NK-92 treated with Interleukin-12 subunit alpha and Interleukin-12 subunit beta, amount 100 ng/mL, for 24 hours (cell line): ENCODE measurements at regions not wholly inside any gene's neighbourhood (a gene's known extent, or its start where the extent isn't known, plus 50 kb on each side); places are given as distances from the start of the nearest gene placed in this dataset.
"Not testable (repeated sequence)": the region's sequence is repeated elsewhere in the genome, so short reads cannot be mapped to it uniquely, and the experiment has no call there.

ENCODE experiments used
- DNase-seq: peaks from one replicate; lab custom pipeline; 2025; lab: John Stamatoyannopoulos, UW

DNA sequence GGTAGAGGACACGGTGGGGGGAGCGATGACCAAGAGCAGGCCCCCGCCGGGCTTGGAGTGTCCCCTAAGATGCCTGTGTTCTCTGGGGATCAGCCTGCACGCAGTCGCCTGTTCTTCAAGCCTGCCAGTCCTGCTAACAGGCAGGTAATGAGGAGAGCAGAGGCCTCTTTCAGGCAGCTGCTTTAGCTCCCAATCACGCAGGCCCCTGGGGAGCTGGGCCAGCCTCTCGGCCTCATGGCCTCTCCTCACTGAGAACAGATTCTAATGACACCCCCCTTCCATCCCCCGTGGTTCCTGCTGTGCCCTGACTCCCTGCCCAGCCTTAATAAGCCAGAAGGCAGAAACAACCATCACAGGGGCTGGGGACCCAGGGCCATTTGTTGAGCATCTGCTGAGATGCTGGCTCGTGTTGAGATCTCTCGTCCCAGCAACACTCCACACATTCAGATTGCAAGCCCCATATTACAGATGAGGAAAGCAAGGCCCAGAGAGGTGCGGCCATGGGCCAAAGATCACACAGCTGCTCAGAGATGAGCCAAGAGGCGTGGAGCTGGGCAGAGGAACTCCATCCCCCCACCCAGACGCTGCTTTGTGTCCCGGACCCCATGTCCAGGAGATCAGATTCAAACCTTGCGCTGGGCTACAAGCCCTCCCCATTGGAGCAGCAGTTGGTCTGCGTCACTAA is 71.6 kb upstream of the CASZ1 start:
- no peak for DNase-seq

- no peak for DNase-seq
These were observed 72.1 kb upstream of the CASZ1 start for GRCh38 chr1:10868599-10868965.

GRCh38 chr1:10869933-10870332 is 73.5 kb upstream of the CASZ1 start:
- no peak for DNase-seq

GRCh38 chr1:10870493-10871096 is 74.1 kb upstream of the CASZ1 start:
- DNase-seq, result no peak

- DNase-seq, result no peak
These were observed 76.7 kb upstream of the CASZ1 start for GRCh38 chr1:10873189-10873588.

DNA sequence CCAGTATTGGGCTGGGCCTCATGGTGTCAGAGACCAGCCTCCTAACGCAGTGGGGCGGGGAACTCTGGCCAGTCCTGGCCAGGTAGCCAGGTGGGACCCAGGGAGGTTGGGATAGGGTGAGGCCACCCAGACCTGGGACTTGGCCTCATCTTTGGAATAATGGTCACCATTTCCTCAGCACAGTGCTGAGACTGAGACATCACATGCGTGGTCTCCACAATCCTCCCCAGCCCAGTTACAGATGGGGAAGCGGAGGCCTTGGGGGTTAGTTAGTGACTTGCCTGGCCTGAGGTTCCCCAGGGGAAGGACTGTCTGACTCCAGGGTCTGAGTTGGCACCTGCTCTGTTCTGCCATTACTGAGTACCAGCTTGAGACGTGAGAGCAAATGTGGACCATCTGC is 77.9 kb upstream of the CASZ1 start:
- DNase-seq, result no peak

DNA sequence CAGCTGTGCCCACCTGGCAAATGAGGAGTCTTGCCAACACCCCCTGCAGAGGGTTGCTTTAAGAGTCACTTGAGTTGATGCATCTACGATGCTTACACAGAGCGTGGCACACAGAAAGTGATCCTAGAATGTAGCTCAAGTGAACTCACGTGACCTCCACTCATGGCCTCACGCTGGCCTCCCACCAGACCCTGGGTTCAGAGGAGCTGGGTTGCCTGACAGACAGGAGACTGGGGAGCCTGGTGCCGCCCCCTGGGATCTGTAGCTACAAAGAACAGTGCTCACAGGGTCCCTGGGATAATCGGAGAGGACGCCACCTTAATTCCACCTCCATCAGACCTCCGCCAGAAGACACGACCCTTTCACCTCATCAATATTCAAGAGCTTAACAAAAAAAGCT is 81.4 kb upstream of the CASZ1 start:
- DNase-seq, result no peak

GRCh38 chr1:10878469-10878868 is 82.0 kb upstream of the CASZ1 start:
- DNase-seq, result no peak

- no peak for DNase-seq
These were observed 83.6 kb upstream of the CASZ1 start for GRCh38 chr1:10880063-10880462.

- no peak for DNase-seq
These were observed 84.6 kb upstream of the CASZ1 start for GRCh38 chr1:10881046-10881445.

DNA sequence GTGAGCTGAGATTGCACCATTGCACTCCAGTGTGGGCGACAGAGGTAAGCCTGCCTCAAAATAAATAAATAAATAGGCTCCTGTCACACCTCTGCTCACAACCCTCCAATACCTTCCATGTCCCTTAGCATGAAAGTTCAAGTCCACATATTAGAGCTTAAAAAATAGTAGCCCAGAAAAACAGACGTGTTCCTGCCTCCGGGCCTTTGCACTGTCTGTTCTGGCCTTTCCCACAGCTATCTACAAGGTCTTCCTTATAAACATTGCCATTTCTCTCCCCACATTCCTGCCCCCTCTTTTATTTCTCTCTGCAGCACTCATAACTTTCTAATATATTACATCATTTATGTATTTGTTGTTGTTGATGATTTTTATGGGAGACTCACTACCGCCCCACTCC is 85.6 kb upstream of the CASZ1 start:
- DNase-seq, result no peak

DNA sequence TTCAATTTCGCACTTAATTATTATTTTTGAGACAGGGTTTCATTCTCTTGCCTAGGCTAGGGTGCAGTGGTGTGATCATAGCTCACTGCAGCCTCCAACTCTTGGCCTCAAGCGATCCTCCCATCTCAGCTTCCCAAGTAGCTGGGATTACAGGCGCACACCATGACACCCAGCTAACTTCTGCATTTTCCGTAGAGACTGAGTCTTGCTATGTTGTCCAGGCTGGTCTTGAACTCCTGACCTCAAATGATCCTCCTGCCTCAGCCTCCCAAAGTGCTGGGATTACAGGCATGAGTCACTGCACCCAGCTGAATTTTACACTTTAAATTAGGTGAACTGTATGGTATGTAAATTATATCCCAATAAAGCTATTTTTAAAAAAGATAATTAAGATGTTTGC is 90.6 kb upstream of the CASZ1 start:
- not testable (repeated sequence) for DNase-seq

DNA sequence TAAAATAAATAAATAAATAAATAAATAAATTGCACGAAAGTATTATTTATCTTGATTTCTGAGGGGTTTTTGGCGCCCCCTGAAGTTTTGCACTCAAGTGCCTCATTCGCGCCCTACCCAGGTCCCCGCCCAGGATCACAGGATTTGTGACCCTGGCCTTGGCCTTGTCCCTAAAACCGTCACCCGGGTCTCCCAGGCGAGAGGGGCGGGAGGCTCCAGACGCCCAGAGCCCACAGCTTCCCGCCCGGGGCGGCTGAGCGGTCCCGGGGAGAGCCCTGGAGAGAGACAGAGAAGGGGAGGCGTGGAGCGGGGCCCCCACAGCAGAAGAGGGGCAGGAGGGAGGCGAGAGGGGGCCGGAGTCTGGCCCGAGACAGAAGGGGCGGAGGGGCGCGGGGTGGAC is 91.8 kb upstream of the CASZ1 start:
- DNase-seq, result no peak

DNA sequence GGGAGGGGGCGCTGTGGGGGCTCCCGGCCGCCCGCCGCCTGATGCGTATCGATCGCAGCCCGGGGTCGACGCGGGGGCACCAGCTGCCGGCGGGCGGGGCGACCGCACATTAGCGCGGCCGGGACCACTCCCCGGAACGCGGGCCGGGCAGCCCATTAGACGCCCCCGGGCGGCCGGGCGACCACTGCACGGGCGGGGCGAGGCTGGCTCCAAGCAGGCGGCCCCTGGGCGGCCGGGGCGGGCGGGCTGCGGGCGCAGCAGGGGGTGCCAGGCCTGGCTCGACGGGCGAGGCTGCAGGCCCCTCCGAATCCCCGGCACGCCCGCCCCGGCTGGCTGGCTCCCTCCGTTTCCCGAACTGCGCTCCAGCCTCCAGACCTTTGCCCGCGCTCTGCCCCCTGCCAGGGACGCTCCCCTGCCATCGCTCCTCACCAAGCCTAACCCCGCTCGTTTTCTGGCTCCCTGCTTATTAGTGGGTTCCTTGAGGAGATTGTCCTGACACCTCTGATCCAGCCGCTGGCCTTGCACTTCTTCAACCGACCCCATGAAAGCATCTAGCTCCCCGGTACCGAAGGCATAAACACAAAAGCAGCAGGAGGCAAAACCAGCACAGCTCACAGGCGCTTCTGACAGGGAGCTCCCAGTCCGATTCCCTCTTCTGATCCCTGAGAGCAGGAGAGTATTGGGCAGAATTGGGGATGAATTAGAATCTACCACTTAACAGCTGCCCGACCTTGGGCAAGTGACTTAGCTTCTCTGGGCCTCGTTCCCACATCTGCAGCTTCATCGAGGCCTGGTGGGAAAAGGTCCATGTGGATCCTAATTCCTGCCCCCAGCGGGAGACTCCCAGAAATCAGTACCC is 92.6 kb upstream of the CASZ1 start:
- DNase-seq, result no peak

- no peak for DNase-seq
These were observed 93.4 kb upstream of the CASZ1 start for GRCh38 chr1:10889650-10890353.

GRCh38 chr1:10890491-10891071 is 94.1 kb upstream of the CASZ1 start:
- no peak for DNase-seq

DNA sequence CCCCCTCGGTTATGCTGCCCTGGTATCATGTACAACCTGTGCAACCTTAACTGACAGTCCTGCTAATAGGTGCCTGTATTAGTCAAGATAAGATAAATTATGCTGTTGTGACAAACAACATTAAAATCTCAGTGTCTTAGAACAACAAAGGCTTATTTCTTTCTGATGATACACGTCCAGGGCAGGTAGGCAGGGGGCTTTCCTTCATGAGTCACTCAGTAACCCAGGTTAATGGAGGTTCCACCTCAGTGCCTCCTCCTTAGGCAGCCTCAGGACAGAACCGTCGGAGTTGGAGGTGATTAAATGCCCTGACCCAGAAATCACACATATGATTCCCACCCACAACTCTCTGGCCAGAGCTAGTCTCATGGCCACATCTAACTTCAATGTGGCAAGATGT is 94.6 kb upstream of the CASZ1 start:
- DNase-seq, result no peak

DNA sequence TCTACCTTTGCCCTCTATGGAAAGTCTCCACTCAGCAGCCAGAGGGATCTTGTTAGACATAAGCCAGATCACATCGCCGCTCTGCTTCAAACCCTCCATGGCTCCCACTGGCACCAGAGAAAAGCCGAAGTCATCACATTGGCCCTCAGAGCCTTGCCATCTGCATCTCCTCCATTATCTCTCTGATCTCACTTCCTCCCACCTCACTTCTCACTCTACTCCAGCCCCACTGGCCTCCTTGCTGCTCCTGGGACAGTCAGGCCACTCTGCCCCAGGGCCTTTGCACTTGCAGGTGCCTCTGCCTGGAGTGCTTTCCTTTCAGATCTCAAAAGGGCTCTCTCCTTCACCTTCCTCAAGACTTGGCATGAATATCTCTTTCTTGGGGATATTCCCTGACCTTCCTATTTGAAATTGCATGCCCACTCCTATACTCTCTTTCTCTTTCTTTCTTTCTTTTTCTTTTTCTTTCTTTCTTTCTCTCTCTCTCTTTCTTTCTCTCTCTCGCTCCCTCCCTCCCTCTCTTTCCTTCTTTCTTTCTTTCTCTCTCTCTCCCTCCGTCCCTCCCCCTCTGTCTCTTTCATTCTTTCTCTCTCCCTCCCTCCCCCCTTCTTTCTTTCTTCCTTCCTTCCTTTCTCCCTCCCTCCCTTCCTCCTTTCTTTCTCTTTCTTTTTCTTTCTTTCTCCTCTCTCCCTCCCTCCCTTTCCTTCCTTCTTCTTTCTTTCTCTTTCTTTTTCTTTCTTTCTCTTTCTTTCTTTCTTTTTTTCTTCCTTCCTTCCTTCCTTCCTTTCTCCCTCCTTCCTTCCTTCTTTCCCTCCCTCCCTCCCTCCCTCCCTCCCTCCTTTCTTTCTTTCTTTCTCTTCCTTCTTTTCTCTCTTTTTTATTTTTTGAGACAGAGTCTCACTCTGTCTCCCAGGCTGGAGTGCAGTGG is 96.0 kb upstream of the CASZ1 start:
- DNase-seq, result no peak

- no peak for DNase-seq
These were observed 99.2 kb upstream of the CASZ1 start for GRCh38 chr1:10895621-10896020.

GRCh38 chr1:10896673-10897072 is 100.2 kb upstream of the CASZ1 start:
- DNase-seq, result no peak

DNA sequence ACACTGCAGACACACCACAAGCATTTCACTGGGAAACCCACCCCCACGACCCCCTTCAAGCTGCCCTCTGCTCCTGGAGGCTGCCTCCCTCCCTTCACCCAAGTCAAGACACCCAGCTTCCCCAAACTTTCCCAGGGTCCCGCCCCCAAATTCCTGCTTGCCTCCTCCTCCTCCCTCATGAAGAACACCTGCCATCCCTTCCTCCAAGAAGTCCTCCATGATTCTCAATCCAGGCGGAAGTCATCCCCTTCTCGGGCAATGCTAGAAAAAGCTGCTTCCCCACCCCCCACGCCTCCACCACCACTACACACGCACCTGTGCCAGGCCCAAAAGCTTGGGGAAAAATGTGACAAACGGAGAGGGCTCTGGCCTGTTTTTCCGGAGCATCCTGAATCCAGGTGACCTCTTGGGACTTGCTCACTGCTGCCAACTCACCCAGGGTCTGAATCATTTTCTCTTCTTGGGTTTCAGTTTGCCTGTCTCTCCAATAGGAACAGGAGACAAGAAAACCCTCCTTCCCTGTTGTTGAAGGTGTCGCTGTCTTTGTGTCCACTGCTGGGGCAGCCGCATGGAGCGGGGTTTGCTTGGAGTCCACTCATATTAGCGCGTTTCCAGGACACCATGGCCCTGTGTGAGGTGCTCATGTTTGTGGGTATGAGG is 101.0 kb upstream of the CASZ1 start:
- DNase-seq, result no peak
